Endothelial cell (in vitro differentiated cells): ENCODE measurements at regions not wholly inside any gene's neighbourhood (a gene's known extent, or its start where the extent isn't known, plus 50 kb on each side); places are given as distances from the start of the nearest gene placed in this dataset.
"Not testable (repeated sequence)": the region's sequence is repeated elsewhere in the genome, so short reads cannot be mapped to it uniquely, and the experiment has no call there.

ENCODE experiments used
- DNase-seq: peaks from one replicate; pipeline ENCODE4 v3.0.0; 2021; ENCODE audit warnings: low spot score
- H3K27ac Mint-ChIP-seq: one replicate; pipeline ENCODE4 v1.8.0; 2021; ENCODE audit warnings: mixed read lengths, inconsistent platforms; ENCODE audit not compliant: unreplicated experiment
- H3K27me3 Mint-ChIP-seq: one replicate; pipeline ENCODE4 v1.8.0; 2021; ENCODE audit warnings: mild to moderate bottlenecking, moderate library complexity, mixed read lengths, inconsistent platforms; ENCODE audit not compliant: unreplicated experiment
- H3K36me3 Mint-ChIP-seq: one replicate; pipeline ENCODE4 v1.8.0; 2021; ENCODE audit warnings: mild to moderate bottlenecking, low read depth, mixed read lengths, inconsistent platforms; ENCODE audit not compliant: unreplicated experiment
- H3K4me1 Mint-ChIP-seq: one replicate; pipeline ENCODE4 v1.8.0; 2021; ENCODE audit warnings: mild to moderate bottlenecking, mixed read lengths, inconsistent platforms; ENCODE audit not compliant: unreplicated experiment
- H3K4me3 Mint-ChIP-seq: one replicate; pipeline ENCODE4 v1.8.0; 2021; ENCODE audit warnings: mild to moderate bottlenecking, mixed read lengths, inconsistent platforms; ENCODE audit not compliant: unreplicated experiment
- H3K9me3 Mint-ChIP-seq: one replicate; pipeline ENCODE4 v1.8.0; 2021; ENCODE audit warnings: mixed read lengths, inconsistent platforms; ENCODE audit not compliant: unreplicated experiment

DNA sequence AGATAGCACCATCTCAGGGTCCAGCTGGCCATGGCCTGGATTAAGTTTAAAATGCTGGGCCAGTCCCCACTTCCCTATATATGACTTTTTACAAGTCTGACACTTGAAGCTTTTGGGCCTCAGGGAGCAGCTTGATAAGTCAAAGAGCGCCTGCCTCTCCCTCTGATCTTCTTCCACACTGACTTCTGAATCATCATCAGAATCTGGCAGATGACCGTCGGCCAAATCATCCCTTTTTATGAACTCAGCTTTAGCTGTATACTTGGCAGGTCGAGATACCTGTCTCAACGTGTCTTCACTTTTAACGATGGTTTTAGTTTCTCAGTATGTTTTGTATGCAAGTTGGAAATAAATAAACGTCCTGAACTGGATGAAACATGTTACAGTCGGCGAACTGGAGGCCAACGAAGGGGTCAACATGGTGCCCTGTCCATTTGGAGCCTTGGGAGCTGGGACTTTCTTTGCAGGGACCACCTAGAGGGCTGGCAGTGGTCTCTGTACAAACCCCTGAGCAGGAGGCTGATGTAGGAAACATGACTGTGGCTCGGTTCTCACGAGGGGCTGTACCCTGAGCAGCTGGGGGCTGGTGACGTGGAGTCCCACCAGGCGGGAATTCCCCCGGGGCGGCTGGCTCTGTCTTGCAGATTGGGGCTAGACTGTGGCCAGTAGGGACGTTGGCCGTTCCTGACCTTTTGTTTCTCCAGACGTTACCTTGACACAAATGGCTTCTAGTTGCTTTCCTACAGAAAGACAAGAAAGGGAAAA lies 153.8 kb upstream of the PRKX start:
- not testable (repeated sequence) for H3K4me1 Mint-ChIP-seq, H3K27ac Mint-ChIP-seq, H3K9me3 Mint-ChIP-seq, H3K36me3 Mint-ChIP-seq, H3K4me3 Mint-ChIP-seq, DNase-seq, H3K27me3 Mint-ChIP-seq

DNA sequence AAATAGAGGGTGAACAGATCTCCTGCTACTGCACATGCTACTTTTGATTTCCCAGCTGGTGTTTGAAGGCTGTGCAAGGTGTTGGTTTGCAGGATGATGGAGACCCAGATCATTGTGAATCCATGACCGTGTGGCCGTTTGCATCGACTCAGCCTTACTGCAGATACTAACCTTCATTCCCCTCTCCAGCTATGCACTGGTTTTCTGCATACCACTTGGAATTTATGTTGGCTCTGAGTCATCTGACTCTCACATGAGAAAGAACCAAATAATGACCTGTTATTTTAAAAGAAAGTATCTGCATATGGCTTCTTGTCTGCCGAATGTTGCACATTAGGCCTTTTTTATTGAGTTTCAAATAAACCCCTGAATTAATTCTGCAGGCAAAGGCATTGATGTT lies 144.9 kb upstream of the PRKX start:
- H3K4me3 Mint-ChIP-seq, H3K4me1 Mint-ChIP-seq, H3K27ac Mint-ChIP-seq, H3K9me3 Mint-ChIP-seq, H3K27me3 Mint-ChIP-seq, H3K36me3 Mint-ChIP-seq, DNase-seq: not testable (repeated sequence)

DNA sequence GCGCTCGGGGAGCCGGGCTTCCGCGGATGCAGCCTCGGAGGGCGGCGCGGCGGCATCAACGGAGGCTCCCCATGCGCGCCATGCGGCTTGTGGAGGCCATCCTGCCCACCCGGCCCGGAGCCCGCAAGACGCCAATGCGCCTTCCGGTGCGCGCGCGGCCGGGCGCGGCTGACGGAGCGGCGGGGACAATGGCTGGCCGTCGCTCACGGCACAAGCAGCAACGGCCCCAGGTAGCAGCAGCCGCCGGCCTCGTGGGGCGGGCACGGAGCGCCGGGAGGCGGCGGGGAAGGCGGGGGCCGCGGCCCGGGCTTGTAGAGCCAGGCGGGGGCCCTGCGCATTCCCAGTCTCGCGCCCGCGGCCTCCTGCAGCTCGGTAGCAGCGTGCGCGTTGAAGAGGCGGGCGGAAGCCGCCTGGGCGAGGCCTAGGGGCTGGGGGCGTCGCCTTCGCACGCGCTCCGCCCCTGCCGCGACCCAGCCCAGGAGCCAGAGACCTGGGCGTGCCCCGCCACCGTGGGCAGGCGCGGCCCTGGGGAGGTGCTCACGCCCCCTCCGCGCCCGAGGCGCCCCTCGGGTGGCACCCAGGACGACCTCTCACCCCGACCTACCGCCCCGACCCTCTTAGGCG lies 130.2 kb upstream of the PRKX start:
- H3K27ac Mint-ChIP-seq, H3K36me3 Mint-ChIP-seq, H3K9me3 Mint-ChIP-seq, DNase-seq, H3K4me1 Mint-ChIP-seq, H3K27me3 Mint-ChIP-seq, H3K4me3 Mint-ChIP-seq: not testable (repeated sequence)

DNA sequence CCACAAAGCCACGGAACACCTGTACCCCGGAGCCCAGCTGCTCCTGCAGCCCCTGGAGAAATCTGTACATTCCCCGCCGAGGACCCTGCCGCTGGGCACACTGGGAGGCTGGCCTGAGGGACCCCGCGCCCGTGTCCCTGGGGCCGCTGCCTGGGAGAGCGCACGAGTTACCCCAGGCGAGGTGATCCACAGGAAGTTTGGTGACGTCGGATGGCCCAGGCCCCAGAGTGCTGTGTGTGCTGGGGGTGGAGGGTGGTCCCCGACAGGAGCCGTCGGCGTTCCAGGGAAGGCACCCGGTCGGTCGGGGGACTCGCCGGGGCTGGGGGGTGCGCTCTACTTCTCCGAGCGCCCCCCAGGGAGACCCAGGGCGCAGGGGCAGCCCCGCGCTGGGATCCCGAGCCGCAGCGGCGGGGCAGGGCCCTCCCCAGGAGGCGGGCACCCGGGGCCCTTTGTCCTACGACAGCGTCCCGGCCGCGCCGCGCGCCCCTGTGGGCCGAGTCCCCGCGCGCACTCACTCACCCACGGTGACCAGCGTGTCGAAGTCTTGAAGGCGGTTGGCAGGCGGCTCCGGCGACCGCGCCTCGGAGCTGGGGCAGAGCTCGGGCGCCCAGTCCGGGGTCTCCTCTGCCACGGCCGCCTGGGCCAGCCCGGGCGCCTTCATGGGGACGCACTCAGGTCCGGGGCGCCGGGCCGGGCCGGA lies 129.5 kb upstream of the PRKX start:
- not testable (repeated sequence) for H3K4me1 Mint-ChIP-seq, DNase-seq, H3K9me3 Mint-ChIP-seq, H3K27ac Mint-ChIP-seq, H3K36me3 Mint-ChIP-seq, H3K4me3 Mint-ChIP-seq, H3K27me3 Mint-ChIP-seq

DNA sequence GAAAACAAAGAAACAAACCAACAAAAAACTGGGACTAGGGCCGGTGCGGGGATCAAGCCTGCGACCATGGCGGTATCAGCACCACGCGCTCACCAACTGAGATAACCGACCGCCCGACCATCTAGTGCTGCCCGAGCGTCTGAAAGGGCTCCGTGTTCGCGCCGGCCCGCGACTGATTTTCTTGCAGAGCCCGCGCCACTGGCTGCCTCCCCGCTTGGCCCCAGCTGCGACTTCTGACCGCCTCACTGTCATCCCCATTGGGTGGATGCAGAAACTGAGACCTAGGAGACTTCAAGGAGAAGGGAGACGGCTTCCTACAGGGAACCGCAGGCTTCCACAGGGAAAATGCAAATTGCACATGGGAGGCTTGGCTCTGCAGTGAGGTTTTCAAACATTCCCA lies 125.3 kb upstream of the PRKX start:
- not testable (repeated sequence) for H3K4me1 Mint-ChIP-seq, H3K4me3 Mint-ChIP-seq, H3K27me3 Mint-ChIP-seq, DNase-seq, H3K9me3 Mint-ChIP-seq, H3K27ac Mint-ChIP-seq, H3K36me3 Mint-ChIP-seq

DNA sequence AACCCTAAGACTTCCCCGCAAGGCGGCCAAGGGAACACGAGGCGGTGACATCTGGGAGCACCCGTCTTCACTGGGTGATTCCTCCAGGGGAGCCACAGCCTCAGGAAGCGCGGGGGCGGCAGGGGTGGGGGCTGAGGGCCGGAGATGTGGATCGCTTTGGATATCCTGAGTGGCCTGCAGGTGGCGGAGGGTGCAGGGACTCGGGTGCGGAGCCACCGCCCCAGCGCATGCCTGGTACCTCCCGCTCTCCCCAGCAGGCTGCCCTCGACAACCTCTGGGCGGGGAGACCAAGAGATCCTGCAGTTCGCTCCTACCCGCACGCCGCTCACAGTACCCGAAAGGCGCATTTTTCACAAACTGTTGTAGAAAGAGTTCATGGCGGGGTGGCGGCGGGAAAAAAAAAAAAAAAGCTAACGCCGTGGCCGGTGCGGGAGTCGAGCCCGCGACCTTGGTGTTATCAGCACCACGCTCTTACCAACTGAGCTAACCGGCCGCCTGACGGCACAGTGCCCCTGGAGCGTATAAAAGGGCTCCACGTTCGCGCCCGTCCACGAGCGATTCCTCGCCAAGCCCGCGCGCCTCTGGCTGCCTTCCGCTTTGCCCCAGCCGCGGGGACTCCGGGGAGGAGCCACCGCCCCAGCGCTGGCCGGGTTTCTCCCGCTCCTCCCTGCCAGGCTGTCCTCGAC lies 124.7 kb upstream of the PRKX start:
- not testable (repeated sequence) for H3K27ac Mint-ChIP-seq, H3K4me3 Mint-ChIP-seq, H3K9me3 Mint-ChIP-seq, DNase-seq, H3K4me1 Mint-ChIP-seq, H3K27me3 Mint-ChIP-seq, H3K36me3 Mint-ChIP-seq

DNA sequence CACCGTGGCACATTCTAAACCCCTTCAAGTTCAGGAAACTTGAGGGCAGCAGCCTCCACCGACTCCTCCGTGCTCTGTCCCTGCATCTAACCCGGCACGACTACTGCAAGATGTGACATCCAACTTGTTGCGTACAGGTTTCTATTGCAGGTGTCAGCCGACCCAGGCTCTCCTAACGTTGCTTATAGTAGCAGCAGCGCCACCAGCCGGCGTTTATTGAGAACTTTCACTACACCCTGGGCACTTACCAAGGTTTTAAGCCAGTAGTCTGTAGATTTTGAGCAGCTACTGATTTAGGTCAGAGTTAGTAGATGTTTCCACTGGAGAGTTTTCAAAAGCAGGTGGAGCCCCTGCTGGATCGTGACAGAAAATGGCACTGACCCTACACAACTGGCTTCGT lies 123.8 kb upstream of the PRKX start:
- not testable (repeated sequence) for H3K9me3 Mint-ChIP-seq, H3K4me3 Mint-ChIP-seq, H3K4me1 Mint-ChIP-seq, H3K27me3 Mint-ChIP-seq, DNase-seq, H3K27ac Mint-ChIP-seq, H3K36me3 Mint-ChIP-seq

DNA sequence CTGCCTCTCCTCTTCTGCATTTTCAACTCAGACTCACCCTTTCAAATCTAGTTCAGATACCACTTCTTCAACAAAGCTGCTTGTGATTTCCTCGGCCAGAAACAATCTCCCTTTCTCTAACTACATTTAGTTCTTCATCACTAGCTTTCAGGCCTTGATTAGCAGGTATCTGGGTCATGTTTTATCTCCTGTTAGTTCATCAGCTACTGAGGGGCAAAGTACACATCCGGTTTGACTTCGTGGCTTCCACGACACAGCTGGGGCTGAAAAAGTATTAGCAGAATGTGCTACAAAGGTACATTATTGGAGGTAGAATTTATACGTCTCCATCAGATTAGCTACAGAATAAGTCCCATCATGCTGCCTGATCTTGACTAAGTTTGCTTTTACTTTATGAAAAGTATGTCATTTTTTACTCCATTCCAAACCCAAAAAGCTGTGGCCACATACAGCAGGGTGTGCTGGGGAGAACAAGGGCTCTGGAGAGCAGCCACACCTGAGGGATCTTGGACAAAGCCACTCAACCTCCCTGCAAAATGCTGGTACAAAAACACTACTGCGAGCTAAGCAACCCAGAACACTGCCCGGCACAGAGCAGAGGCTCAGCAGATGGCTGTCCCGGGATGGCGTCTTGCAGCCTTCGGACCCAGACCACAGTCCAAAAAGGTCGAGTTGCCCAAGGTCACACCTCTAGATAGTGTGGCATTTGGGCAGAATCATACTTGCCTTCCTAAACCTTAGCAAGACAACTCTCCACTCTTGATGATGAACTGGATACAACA lies 120.5 kb upstream of the PRKX start:
- not testable (repeated sequence) for H3K9me3 Mint-ChIP-seq, DNase-seq, H3K36me3 Mint-ChIP-seq, H3K4me3 Mint-ChIP-seq, H3K27ac Mint-ChIP-seq, H3K27me3 Mint-ChIP-seq, H3K4me1 Mint-ChIP-seq

DNA sequence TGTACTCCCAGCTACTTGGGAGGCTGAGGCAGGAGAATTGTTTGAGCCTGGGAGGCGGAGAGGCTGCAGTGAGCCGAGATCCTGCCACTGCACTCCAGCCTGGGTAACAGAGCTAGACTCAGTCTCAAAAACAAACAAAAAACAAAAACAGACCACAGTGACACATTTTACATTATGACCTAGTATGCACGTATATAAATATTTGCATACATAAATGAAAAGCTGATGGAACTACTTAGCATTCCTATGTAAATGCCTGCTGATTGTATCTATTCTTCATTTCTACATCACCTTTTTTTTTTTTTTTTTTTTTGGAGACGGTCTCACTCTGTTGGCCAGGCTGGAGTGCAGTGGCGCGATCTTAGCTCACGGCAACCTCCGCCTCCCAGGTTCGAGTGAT lies 116.6 kb upstream of the PRKX start:
- H3K36me3 Mint-ChIP-seq, H3K27me3 Mint-ChIP-seq, H3K4me1 Mint-ChIP-seq, H3K4me3 Mint-ChIP-seq, H3K9me3 Mint-ChIP-seq, H3K27ac Mint-ChIP-seq, DNase-seq: not testable (repeated sequence)

DNA sequence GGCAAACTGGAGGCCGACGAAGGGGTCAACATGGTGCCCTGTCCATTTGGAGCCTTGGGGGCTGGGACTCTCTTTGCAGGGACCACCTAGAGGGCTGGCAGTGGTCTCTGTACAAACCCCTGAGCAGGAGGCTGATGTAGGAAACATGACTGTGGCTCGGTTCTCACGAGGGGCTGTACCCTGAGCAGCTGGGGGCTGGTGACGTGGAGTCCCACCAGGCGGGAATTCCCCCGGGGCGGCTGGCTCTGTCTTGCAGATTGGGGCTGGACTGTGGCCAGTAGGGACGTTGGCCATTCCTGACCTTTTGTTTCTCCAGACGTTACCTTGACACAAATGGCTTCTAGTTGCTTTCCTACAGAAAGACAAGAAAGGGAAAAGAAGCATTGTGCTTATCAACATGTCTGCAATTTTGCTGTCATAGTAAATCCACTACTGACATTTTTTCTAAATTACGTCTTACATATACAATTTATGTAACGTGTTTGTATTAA lies 115.6 kb upstream of the PRKX start:
- H3K27me3 Mint-ChIP-seq, H3K27ac Mint-ChIP-seq, DNase-seq, H3K4me1 Mint-ChIP-seq, H3K9me3 Mint-ChIP-seq, H3K4me3 Mint-ChIP-seq, H3K36me3 Mint-ChIP-seq: not testable (repeated sequence)

DNA sequence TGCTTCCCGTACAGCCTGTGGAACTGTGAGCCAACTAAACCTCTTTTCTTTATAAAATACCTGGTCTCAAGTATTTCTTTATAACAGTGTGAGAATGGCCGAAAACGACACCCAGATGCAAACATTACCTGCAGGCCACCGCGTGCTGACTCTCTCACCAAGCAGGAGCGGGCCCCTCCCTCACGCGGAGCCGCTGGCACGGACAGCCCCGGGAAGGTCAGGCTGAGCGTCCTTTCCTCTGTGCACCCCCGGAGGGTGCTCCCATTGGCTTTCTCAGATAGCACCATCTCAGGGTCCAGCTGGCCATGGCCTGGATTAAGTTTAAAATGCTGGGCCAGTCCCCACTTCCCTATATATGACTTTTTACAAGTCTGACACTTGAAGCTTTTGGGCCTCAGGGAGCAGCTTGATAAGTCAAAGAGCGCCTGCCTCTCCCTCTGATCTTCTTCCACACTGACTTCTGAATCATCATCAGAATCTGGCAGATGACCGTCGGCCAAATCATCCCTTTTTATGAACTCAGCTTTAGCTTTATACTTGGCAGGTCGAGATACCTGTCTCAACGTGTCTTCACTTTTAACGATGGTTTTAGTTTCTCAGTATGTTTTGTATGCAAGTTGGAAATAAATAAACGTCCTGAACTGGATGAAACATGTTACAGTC lies 115.1 kb upstream of the PRKX start:
- H3K27me3 Mint-ChIP-seq, DNase-seq, H3K36me3 Mint-ChIP-seq, H3K27ac Mint-ChIP-seq, H3K4me1 Mint-ChIP-seq, H3K4me3 Mint-ChIP-seq, H3K9me3 Mint-ChIP-seq: not testable (repeated sequence)
